B cell (primary cell): ENCODE measurements at regions not wholly inside any gene's neighbourhood (a gene's known extent, or its start where the extent isn't known, plus 50 kb on each side); places are given as distances from the start of the nearest gene placed in this dataset.

Source experiments
- ATAC-seq: fragments of 200-7000 bp; cut with Tn5 transposase; one replicate; pipeline ENCODE4 v1.10.0; 2021; ENCODE audit warnings: low read depth, mild to moderate bottlenecking, moderate number of reproducible peaks, moderate library complexity
- CTCF ChIA-PET: fragments of 350-600 bp; sonication (Branson Sonifier 250); formaldehyde crosslinking; loops from one replicate; lab custom pipeline; 2021; ENCODE audit warnings: antibody characterized with exemption, inconsistent platforms; lab: Charles Lee
- POLR2A ChIA-PET: fragments of 350-600 bp; sonication (Branson Sonifier 250); formaldehyde crosslinking; loops from one replicate; lab custom pipeline; 2021; ENCODE audit warnings: antibody characterized with exemption; lab: Charles Lee
- DNase-seq: peaks from one replicate; pipeline ENCODE4 v3.0.0; 2013
- H2AFZ ChIP-seq: 2 replicates; pipeline ENCODE4 v1.6.1; 2012; ENCODE audit warnings: mild to moderate bottlenecking, low read depth, low read length; ENCODE audit not compliant: insufficient read depth, poor library complexity, severe bottlenecking
- H3K27ac ChIP-seq, 2 donors: 1 replicate in 1 of 2; 2 replicates in 1 of 2; pipeline ENCODE4 v1.5.1; 2012 to 2013; ENCODE audit warnings: low read length in 2 of 2, mild to moderate bottlenecking in 2 of 2, moderate library complexity in 1 of 2
- H3K27me3 ChIP-seq, 4 experiments: fragments of 200-600 bp in 1 of 4; sonication (generic) in 1 of 4; replicated peaks in 1 of 4; 1 replicate in 2 of 4; 2 replicates in 2 of 4; pipeline versions ENCODE4 v1.6.1 to v1.7.0; 2013 to 2016; ENCODE audit warnings: low read length in 3 of 4, mild to moderate bottlenecking in 2 of 4, mixed read lengths in 1 of 4, moderate library complexity in 1 of 4; ENCODE audit not compliant: insufficient read depth in 4 of 4, control insufficient read depth in 3 of 4; ENCODE audit errors: control extremely low read depth in 1 of 4
- H3K36me3 ChIP-seq, 2 experiments: replicated peaks in 1 of 2; 1 replicate in 1 of 2; 2 replicates in 1 of 2; pipeline versions ENCODE4 v1.6.1 to v1.7.1; 2013; ENCODE audit warnings: low read length in 1 of 2; ENCODE audit not compliant: insufficient read depth in 2 of 2, control insufficient read depth in 1 of 2; ENCODE audit errors: control extremely low read depth in 1 of 2, extremely low read depth in 1 of 2
- H3K4me1 ChIP-seq, 2 donors: fragments of 200-600 bp in 1 of 2; sonication (generic) in 1 of 2; 1 replicate in 1 of 2; 2 replicates in 1 of 2; pipeline versions ENCODE4 v1.5.1 to v1.6.1; 2013 to 2017; ENCODE audit warnings: low read length in 2 of 2; ENCODE audit not compliant: control insufficient read depth in 2 of 2, insufficient read depth in 2 of 2
- H3K4me2 ChIP-seq: replicated peaks from 2 replicates; pipeline ENCODE3; 2012; ENCODE audit warnings: mild to moderate bottlenecking, low read depth, low read length; ENCODE audit not compliant: poor library complexity, severe bottlenecking
- H3K4me3 ChIP-seq, 5 experiments: fragments of 200-600 bp in 1 of 5; sonication (generic) in 1 of 5; 1 replicate in 3 of 5; 2 replicates in 2 of 5; pipeline versions ENCODE4 v1.5.1 to v1.7.0; 2011 to 2016; ENCODE audit warnings: low read length in 4 of 5, mild to moderate bottlenecking in 4 of 5, low read depth in 2 of 5, control low read depth in 1 of 5, moderate library complexity in 1 of 5; ENCODE audit not compliant: insufficient read depth in 1 of 5; ENCODE audit errors: control extremely low read depth in 1 of 5, extremely low read depth in 1 of 5
- H3K79me2 ChIP-seq: fragments of 200-600 bp; sonication (generic); one replicate; pipeline ENCODE4 v1.6.0; 2016; ENCODE audit warnings: low read length; ENCODE audit not compliant: control insufficient read depth, insufficient read depth
- H3K9ac ChIP-seq: fragments of 200-600 bp; sonication (generic); 2 replicates; pipeline ENCODE4 v1.6.1; 2017; ENCODE audit warnings: mild to moderate bottlenecking, low read length, moderate library complexity
- H3K9me3 ChIP-seq, 3 donors: one replicate each; pipeline versions ENCODE4 v1.6.1 to v1.7.1; 2013; ENCODE audit warnings: low read length in 2 of 3; ENCODE audit not compliant: control insufficient read depth in 2 of 3, insufficient read depth in 1 of 3; ENCODE audit errors: control extremely low read depth in 1 of 3
- H4K20me1 ChIP-seq: 2 replicates; pipeline ENCODE4 v1.6.0; 2012; ENCODE audit warnings: mild to moderate bottlenecking, low read length; ENCODE audit not compliant: insufficient read depth, control insufficient read depth, poor library complexity, severe bottlenecking
- H3K27ac Mint-ChIP-seq: one replicate; pipeline ENCODE4 v1.8.0; 2021; ENCODE audit warnings: mixed read lengths
- H3K27me3 Mint-ChIP-seq: one replicate; pipeline ENCODE4 v1.8.0; 2021; ENCODE audit warnings: mixed read lengths
- H3K4me1 Mint-ChIP-seq: one replicate; pipeline ENCODE4 v1.8.0; 2021; ENCODE audit warnings: mixed read lengths
- H3K4me3 Mint-ChIP-seq: one replicate; pipeline ENCODE4 v1.8.0; 2021; ENCODE audit warnings: mixed read lengths
- H3K9me3 Mint-ChIP-seq: one replicate; pipeline ENCODE4 v1.8.0; 2022; ENCODE audit warnings: mixed read lengths; ENCODE audit not compliant: insufficient read depth
- EZH2 ChIP-seq: IDR thresholded peaks from 2 replicates; pipeline ENCODE4 v1.6.1; 2012; ENCODE audit warnings: borderline replicate concordance, low read depth, mild to moderate bottlenecking, moderate library complexity, low read length; ENCODE audit not compliant: insufficient read depth, poor library complexity, severe bottlenecking
- WGBS: methylation state at CpG from one replicate; pipeline ENCODE4 v1.1.5; 2013; ENCODE audit warnings: missing lambda C conversion rate; ENCODE audit not compliant: insufficient coverage; 5-methylcytosine and 5-hydroxymethylcytosine counted together
- intact Hi-C: fragments of 100-400 bp; cut with micrococcal nuclease; formaldehyde crosslinking; loops from one replicate; pipeline ENCODE4 v1.10.0; 2022
- TF ChIP-seq, protein P1 (sequence below): fragments of 200-600 bp; IDR thresholded peaks from one replicate; pipeline ENCODE4 v1.8.0; 2022; ENCODE audit warnings: antibody characterized with exemption, mild to moderate bottlenecking

GRCh38 chr2:76170009-76170384 is 459.3 kb upstream of the GCFC2 start:
- H3K27me3 Mint-ChIP-seq = no peaks in the 10 kb centered on the region
- ChIA-PET CTCF (no interaction called here), POLR2A (no interaction called here)
- H2AFZ ChIP-seq = no peak overlapping the region
- peaks cover 1% of the 10 kb centered on the region for H3K9me3 Mint-ChIP-seq
- WGBS = no CpG with 5 or more reads among the region's 1 CpG
- H3K27ac ChIP-seq = no peak overlapping the region
- H3K79me2 ChIP-seq = no peaks in the 10 kb centered on the region
- H3K27me3 ChIP-seq = no peaks in the 10 kb centered on the region
- no peaks in the 10 kb centered on the region for H3K4me1 ChIP-seq
- H3K4me3 Mint-ChIP-seq = no peak overlapping the region
- H3K4me3 ChIP-seq = no peak overlapping the region
- no peak for ATAC-seq
- intact Hi-C loops = no loop called here
- peaks cover 0 to 2% (median 0%) of the 10 kb centered on the region in 3 donors for H3K9me3 ChIP-seq
- H3K36me3 ChIP-seq = no peaks in the 10 kb centered on the region
- H4K20me1 ChIP-seq = no peaks in the 10 kb centered on the region
- H3K9ac ChIP-seq = no peak overlapping the region
- DNase-seq = no peak
- no peaks in the 10 kb centered on the region for H3K4me1 Mint-ChIP-seq
- H3K4me2 ChIP-seq = no peak overlapping the region
- H3K27ac Mint-ChIP-seq = no peak overlapping the region
- TF ChIP-seq EZH2 = no peak
- TF ChIP-seq, protein P1, sequence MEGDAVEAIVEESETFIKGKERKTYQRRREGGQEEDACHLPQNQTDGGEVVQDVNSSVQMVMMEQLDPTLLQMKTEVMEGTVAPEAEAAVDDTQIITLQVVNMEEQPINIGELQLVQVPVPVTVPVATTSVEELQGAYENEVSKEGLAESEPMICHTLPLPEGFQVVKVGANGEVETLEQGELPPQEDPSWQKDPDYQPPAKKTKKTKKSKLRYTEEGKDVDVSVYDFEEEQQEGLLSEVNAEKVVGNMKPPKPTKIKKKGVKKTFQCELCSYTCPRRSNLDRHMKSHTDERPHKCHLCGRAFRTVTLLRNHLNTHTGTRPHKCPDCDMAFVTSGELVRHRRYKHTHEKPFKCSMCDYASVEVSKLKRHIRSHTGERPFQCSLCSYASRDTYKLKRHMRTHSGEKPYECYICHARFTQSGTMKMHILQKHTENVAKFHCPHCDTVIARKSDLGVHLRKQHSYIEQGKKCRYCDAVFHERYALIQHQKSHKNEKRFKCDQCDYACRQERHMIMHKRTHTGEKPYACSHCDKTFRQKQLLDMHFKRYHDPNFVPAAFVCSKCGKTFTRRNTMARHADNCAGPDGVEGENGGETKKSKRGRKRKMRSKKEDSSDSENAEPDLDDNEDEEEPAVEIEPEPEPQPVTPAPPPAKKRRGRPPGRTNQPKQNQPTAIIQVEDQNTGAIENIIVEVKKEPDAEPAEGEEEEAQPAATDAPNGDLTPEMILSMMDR = no peak

- DNase-seq = no peak
- no peak for TF ChIP-seq EZH2
- TF ChIP-seq, protein P1 = no peak
- H4K20me1 ChIP-seq = no peaks in the 10 kb centered on the region
- H3K4me2 ChIP-seq = no peak overlapping the region
- no peak overlapping the region for H3K4me3 ChIP-seq
- H3K27ac ChIP-seq = no peak overlapping the region
- Mint-ChIP-seq H3K27me3 (no peaks in the 10 kb centered on the region), H3K9me3 (no peaks in the 10 kb centered on the region), H3K4me1 (no peaks in the 10 kb centered on the region), H3K4me3 (no peak overlapping the region), H3K27ac (no peak overlapping the region)
- H3K4me1 ChIP-seq = no peaks in the 10 kb centered on the region
- intact Hi-C loops = no loop called here
- H3K79me2 ChIP-seq = no peaks in the 10 kb centered on the region
- H3K36me3 ChIP-seq = no peaks in the 10 kb centered on the region
- POLR2A ChIA-PET = no interaction called here
- H3K9me3 ChIP-seq = peaks cover 0 to 2% (median 0%) of the 10 kb centered on the region in 3 donors
- H3K9ac ChIP-seq = no peak overlapping the region
- H2AFZ ChIP-seq = no peak overlapping the region
- CTCF ChIA-PET = no interaction called here
- no peak for ATAC-seq
- no CpG with 5 or more reads among the region's 2 CpGs for WGBS
- no peaks in the 10 kb centered on the region for H3K27me3 ChIP-seq
Measured at GRCh38 chr2:76169276-76170008, 458.7 kb upstream of the GCFC2 start.
